Cardiac fibroblast (primary cell): ENCODE measurements at regions not wholly inside any gene's neighbourhood (a gene's known extent, or its start where the extent isn't known, plus 50 kb on each side); places are given as distances from the start of the nearest gene placed in this dataset.

Experiments
- DNase-seq, 2 donors: peaks; one replicate each; pipeline versions ENCODE4 v3.0.0 to v3.0.0-alpha.2; 2010; ENCODE audit warnings: low read depth in 2 of 2
- H3K4me3 ChIP-seq, 2 donors: replicated peaks in 1 of 2; 1 replicate in 1 of 2; 2 replicates in 1 of 2; pipeline ENCODE4 v1.5.1; 2011; ENCODE audit warnings: low read depth in 2 of 2, low read length in 2 of 2, mild to moderate bottlenecking in 2 of 2, moderate library complexity in 1 of 2
- TF ChIP-seq, protein P1 (sequence below): IDR thresholded peaks from one replicate; pipeline ENCODE4 v1.5.1; 2011; ENCODE audit warnings: low read depth, mild to moderate bottlenecking, low read length, inconsistent platforms

DNA sequence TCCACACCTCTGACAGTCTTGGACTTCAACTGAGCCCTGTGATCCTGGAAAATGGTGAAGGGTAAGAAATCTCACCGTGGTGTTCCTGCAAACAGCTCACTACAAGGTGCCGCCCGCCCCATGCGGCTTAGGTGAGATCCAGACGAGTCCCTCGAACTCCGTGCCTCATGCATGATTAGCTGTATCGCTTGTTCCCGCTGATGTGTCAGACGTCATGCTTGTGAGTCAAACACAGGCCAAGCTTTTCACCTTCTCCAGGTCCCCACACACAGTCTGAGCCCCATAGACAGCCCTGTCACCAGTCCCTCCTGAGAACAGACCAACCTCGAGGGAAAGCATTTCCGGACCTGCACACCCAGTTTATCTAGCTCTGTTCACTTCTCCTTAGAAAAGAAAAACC is 740.5 kb downstream of the GALR1 start:
- H3K4me3 ChIP-seq, result no peak overlapping the region
- TF ChIP-seq, protein P1, sequence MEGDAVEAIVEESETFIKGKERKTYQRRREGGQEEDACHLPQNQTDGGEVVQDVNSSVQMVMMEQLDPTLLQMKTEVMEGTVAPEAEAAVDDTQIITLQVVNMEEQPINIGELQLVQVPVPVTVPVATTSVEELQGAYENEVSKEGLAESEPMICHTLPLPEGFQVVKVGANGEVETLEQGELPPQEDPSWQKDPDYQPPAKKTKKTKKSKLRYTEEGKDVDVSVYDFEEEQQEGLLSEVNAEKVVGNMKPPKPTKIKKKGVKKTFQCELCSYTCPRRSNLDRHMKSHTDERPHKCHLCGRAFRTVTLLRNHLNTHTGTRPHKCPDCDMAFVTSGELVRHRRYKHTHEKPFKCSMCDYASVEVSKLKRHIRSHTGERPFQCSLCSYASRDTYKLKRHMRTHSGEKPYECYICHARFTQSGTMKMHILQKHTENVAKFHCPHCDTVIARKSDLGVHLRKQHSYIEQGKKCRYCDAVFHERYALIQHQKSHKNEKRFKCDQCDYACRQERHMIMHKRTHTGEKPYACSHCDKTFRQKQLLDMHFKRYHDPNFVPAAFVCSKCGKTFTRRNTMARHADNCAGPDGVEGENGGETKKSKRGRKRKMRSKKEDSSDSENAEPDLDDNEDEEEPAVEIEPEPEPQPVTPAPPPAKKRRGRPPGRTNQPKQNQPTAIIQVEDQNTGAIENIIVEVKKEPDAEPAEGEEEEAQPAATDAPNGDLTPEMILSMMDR, result no peak
- DNase-seq, result no peak

DNA sequence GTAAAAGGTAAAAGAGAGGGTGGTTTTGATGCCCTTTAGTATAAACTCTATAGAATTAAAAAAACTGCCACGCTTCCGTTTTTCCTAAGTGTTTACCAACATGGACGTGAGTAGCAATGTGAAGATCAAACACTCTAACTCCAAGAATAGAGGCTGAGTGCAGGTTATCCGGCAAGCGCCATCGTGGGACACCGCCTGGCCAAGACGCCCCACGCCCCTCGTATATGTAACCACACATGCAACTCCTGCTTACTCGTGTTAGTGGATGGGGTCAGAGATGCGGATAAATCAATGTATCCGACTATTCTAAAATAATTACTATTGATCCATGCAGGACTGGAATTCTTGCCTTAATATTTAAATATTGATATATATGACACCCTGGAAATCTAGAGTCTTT is 741.3 kb downstream of the GALR1 start:
- no peak for DNase-seq
- TF ChIP-seq, protein P1, result no peak
- no peak overlapping the region for H3K4me3 ChIP-seq

DNA sequence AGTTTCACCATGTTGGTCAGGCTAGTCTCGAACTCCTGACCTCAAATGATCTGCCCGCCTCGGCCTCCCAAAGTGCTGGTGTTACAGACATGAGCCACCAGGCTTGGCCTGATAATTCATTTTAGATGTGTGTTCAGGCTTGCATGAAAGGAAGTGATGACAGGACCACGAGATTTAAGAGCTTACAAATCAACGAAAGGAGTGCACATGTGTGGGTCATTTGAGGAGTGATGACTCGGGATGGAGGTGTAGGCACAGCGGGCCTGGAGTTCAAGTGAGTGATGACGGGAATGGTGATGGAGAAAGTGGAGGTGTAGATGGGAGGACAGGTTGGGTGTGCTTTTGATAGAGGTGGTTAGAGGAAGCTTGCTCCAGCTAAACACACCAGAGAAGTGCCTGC is 742.4 kb downstream of the GALR1 start:
- TF ChIP-seq, protein P1, result no peak
- H3K4me3 ChIP-seq, result no peak overlapping the region
- DNase-seq, result no peak

DNA sequence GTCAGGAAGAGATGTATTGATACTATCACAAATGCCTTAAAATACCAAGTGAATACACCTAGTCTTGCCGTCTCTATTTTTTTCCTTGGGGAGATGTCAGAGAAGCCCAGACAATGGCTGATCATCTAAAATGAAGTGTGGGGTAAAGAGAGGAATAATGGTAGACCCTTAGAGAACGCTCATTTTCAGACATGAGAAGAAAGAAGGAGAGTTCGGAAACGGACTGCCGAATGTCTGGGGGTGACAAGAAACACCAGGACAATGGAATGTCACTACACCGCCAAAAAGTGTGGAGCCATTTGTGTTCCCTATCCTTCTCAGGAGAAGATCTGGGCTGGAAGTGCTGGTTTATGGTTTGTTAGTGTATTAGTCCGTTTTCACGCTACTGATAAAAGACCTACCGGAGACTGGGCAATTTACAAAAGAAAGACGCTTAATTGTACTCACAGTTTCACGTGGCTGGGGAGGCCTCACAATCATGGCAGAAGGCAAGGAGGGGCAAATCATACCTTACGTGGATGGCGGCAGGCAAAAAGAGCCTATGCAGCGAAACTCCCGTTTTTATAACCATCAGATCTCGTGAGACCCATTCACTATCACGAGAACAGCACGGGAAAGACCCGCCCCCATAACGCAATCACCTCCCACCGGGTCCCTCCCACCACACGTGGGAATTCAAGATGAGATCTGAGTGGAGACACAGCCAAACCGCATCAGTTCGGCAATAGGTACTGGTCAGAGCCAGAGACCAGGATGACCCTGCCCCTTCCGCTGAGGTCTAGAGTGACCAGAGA is 743.7 kb downstream of the GALR1 start:
- DNase-seq, result no peak
- H3K4me3 ChIP-seq, result no peak overlapping the region
- TF ChIP-seq, protein P1, result no peak

DNA sequence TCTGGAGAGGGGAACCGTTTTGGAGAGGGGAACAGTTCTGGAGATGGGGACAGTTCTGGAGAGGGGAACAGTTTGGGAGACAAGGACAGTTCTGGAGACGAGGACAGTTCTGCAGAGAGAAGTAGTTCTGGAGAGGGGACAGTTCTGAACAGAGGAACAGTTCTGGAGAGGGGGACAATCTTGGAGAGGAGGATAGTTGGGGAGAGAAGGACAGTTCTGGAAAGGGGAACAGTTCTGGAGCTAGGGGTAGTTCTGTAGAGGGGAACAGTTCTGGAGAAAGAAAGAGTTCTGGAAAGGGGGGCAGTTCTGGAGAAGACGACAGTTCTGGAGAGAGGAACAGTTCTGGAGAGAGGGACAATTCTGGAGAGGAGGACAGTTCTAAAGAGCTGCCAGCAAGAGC is 745.9 kb downstream of the GALR1 start:
- TF ChIP-seq, protein P1, result no peak
- H3K4me3 ChIP-seq, result no peak overlapping the region
- no peak for DNase-seq

DNA sequence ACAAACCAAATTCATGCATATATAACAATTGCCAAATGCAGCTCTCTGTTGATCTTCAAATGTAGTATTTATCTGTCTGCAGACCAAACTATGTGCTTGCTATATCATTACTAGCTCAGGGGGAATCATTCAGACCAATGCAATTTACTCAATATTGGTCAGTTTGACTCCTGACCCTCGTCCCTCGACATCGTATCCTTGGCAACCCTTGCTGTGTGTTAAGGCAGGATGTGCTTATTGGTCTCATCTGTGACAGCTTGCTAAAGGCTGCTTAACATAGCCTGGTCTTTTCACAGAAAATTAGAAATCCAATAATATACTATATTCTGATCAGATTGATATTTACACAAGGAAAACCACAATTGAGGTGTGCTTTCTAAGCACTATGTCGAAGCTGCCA is 747.1 kb downstream of the GALR1 start:
- no peak overlapping the region for H3K4me3 ChIP-seq
- no peak for DNase-seq
- TF ChIP-seq, protein P1, result no peak

DNA sequence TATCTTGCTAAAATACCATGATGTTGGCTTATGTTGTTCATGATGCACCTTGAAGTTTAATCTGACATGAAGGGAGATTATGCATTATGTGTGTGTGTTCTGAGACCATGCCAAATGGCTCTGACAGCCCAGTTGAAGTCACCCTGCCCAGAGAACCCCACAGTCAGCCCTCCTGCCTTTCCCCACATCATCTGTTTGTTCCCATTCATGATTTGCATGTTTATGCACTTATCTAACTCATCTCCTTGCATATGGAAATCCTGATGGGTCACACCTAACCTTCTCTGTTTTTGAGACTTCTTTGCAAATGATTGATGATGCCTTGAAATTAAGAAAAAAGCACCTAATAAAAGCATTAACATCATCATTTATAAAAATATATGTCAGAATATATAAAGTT is 752.2 kb downstream of the GALR1 start:
- TF ChIP-seq, protein P1, result no peak
- no peak for DNase-seq
- no peak overlapping the region for H3K4me3 ChIP-seq
